GM06990 (cell line): ENCODE measurements at regions not wholly inside any gene's neighbourhood (a gene's known extent, or its start where the extent isn't known, plus 50 kb on each side); places are given as distances from the start of the nearest gene placed in this dataset.
A peak's percentile ranks its signal among the peaks of the same experiment; 100 is the strongest.

Experiments
- DNase-seq: peaks from one replicate; pipeline ENCODE4 v3.0.0-alpha.2; 2011; ENCODE audit not compliant: insufficient read length; ENCODE audit errors: extremely low read depth
- H3K27me3 ChIP-seq: replicated peaks from 2 replicates; pipeline ENCODE4 v1.6.0; 2011; ENCODE audit warnings: low read length; ENCODE audit not compliant: control insufficient read depth, insufficient read depth
- H3K36me3 ChIP-seq: 2 replicates; pipeline ENCODE4 v1.5.1; 2011; ENCODE audit warnings: low read length; ENCODE audit not compliant: control insufficient read depth, insufficient read depth
- H3K4me3 ChIP-seq: replicated peaks from 2 replicates; pipeline ENCODE4 v1.5.1; 2011; ENCODE audit warnings: low read depth, mild to moderate bottlenecking, control low read depth, low read length
- TF ChIP-seq, protein P1 (sequence below): IDR thresholded peaks from 2 replicates; pipeline ENCODE4 v1.5.1; 2011; ENCODE audit warnings: low read length, control low read depth, mild to moderate bottlenecking, inconsistent platforms; ENCODE audit not compliant: insufficient read depth, poor library complexity, severe bottlenecking

DNA sequence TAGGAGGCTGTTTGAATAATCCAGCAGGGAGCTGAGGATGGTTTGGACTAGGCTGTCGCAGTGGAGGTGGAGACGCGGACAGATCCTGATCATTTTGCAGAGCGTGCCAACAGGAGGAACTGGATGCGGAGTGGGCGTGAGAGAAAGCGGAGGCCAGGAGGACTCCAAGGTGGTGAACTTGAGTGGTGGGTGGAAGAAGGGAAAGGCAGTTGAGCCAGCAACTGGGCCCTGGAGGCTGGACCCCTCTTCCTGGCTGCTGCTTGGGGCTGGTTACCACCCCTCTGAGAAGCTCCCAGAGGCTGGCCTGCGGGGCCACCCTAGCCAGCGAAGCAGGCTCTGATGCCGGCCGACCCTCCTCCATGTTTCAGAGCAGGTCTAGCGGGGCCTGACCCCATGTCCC, 56.8 kb upstream of the KCNA1 start:
- Histone ChIP-seq H3K4me3 (no peak overlapping the region), H3K36me3 (no peaks in the 10 kb centered on the region), H3K27me3 (no peaks in the 10 kb centered on the region; the same call in 1 of the 2 replicates)
- DNase-seq: no peak
- TF ChIP-seq, protein P1, sequence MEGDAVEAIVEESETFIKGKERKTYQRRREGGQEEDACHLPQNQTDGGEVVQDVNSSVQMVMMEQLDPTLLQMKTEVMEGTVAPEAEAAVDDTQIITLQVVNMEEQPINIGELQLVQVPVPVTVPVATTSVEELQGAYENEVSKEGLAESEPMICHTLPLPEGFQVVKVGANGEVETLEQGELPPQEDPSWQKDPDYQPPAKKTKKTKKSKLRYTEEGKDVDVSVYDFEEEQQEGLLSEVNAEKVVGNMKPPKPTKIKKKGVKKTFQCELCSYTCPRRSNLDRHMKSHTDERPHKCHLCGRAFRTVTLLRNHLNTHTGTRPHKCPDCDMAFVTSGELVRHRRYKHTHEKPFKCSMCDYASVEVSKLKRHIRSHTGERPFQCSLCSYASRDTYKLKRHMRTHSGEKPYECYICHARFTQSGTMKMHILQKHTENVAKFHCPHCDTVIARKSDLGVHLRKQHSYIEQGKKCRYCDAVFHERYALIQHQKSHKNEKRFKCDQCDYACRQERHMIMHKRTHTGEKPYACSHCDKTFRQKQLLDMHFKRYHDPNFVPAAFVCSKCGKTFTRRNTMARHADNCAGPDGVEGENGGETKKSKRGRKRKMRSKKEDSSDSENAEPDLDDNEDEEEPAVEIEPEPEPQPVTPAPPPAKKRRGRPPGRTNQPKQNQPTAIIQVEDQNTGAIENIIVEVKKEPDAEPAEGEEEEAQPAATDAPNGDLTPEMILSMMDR: no peak

- Histone ChIP-seq H3K4me3 (no peak overlapping the region), H3K27me3 (no peaks in the 10 kb centered on the region; the same call in 1 of the 2 replicates), H3K36me3 (no peaks in the 10 kb centered on the region)
- peak; percentile 35 for DNase-seq
- TF ChIP-seq, protein P1: peak; percentile 71
Observed at GRCh38 chr12:4855121-4855924, 54.4 kb upstream of the KCNA1 start.

GRCh38 chr12:4856596-4856995, 53.1 kb upstream of the KCNA1 start:
- Histone ChIP-seq H3K27me3 (no peaks in the 10 kb centered on the region; the same call in 1 of the 2 replicates), H3K36me3 (no peaks in the 10 kb centered on the region), H3K4me3 (no peak overlapping the region)
- TF ChIP-seq, protein P1: no peak
- no peak for DNase-seq

- H3K27me3 ChIP-seq: no peaks in the 10 kb centered on the region; the same call in 1 of the 2 replicates
- no peaks in the 10 kb centered on the region for H3K36me3 ChIP-seq
- peak; percentile 58 for DNase-seq
- no peak overlapping the region; the same call in 1 of the 2 replicates for H3K4me3 ChIP-seq
- TF ChIP-seq, protein P1: peak; percentile 94
Observed at GRCh38 chr12:4857472-4858291, 52.0 kb upstream of the KCNA1 start.

GRCh38 chr12:4858386-4858785, 51.3 kb upstream of the KCNA1 start:
- Histone ChIP-seq H3K36me3 (no peaks in the 10 kb centered on the region), H3K27me3 (no peaks in the 10 kb centered on the region; the same call in 1 of the 2 replicates), H3K4me3 (no peak overlapping the region)
- peak; percentile 22 for DNase-seq
- TF ChIP-seq, protein P1: no peak
